ENCODE measurements at regions not wholly inside any gene's neighbourhood (a gene's known extent, or its start where the extent isn't known, plus 50 kb on each side); places are given as distances from the start of the nearest gene placed in this dataset.
"Not testable (repeated sequence)": the region's sequence is repeated elsewhere in the genome, so short reads cannot be mapped to it uniquely, and the experiment has no call there.

DNA sequence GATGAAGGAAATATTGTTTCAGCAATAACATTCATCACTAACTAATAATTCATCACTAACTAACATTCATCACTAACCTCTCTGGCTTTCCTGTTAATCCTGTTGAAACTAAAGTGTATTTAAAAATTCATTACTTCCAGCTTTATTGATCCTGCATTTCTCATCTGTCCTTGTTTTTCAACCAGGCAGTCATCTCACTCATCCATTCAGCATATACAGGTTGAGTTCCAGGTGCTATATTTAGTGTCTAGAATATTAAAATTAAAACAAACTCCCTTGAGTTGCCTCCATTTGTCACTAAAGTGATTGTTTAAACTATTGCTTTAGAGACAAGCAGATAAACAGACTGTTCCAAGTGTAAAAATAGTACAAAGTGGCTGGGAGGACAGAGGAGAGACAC lies 58.1 kb downstream of the ATXN7L3B start:
- no peak for DNase-seq (ENCODE audit: extremely low read depth, low read depth, low spot score)

DNA sequence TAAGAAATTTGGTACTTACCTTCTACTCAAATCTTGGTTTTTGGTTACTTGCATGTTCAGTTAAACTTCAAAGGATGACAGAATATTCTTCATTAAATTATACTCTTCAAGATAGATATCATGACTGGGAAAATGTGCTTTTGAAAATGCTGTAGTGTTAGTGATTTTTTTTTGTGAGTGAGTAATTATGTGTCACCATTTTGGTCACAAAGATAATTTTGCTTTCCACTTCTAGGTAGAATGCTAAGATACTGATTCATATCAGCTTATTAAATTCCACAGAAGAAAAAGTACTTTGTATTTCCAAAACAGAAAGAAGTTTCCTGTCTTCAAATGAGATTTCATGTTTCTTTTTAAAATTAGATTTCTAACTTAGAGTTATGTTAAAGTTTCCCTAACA lies 61.2 kb downstream of the ATXN7L3B start:
- DNase-seq (ENCODE audit: extremely low read depth, low read depth, low spot score): no peak

DNA sequence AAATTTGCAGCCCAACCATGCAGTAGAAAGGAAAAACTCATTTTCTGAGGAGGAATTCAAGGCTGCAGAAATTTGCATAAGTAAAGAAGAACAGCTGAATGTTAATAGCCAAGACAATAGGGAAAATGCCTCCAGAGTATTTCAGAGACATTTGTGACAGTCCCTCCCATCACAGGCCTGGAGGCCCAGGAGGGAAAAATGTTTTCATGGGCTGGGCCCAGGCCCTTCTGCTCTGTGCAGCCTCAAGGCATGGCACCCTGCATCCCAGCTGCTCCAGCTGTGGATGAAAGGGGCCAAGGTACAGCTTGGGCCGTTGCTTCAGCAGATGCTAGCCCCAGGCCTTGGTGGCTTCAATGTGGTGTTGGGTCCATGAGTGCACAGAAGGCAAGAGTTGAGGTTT lies 62.3 kb downstream of the ATXN7L3B start:
- DNase-seq (ENCODE audit: extremely low read depth, low read depth, low spot score): no peak

DNA sequence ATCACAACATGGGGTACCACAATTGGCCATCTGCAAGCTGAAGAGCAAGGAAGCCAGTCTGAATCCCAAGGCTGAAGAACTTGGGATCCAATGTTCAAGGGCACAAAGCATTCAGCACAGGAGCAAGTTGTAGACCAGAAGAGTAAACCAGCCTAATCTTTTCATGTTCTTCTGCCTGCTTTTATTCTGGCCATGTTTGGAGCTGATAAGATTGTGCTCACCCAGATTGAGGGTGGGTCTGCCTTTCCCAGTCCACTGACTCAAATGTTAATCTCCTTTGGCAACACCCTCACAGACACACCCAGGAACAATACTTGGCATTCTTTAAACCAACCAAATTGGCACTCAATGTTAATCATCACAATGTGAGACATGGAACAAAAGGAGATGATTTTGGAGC lies 63.2 kb downstream of the ATXN7L3B start:
- not testable (repeated sequence) for DNase-seq (ENCODE audit: extremely low read depth, low read depth, low spot score)

DNA sequence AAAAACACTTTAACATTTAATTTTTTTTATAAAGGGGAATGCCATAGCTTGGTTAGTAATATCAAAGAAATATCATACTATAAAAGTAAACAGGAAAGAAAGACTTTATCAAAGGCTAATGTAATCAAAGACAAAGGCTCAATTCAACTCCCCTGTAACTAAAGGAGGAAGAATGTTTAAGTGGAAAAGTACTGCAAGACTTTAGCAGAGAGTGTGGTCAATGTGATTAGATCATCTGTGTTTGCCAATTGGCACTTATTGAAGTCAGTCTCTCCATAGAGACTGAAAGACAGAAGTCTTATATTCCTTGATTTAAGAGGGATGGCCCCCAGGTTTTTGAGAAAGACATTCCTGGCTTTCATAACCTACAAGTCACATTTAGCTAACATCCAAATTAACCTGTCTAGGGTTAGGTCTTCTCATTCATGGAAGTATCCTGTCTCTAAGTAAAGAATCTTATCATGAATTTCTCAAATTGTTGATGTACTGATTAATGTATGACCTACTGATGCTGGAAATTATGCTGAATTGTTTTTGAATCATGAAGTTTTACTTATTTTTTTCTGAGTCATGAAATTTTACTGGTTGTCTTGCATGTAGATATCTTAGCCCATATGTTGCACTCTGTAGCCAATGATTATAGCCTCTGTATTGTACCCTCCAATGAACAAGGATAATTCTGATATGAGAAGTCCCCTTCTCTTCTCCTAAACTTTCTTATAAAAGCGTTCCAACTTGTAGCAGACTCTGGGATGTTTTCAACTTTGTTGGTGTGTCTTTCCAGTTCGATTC lies 65.4 kb downstream of the ATXN7L3B start:
- DNase-seq (ENCODE audit: extremely low read depth, low read depth, low spot score): no peak

DNA sequence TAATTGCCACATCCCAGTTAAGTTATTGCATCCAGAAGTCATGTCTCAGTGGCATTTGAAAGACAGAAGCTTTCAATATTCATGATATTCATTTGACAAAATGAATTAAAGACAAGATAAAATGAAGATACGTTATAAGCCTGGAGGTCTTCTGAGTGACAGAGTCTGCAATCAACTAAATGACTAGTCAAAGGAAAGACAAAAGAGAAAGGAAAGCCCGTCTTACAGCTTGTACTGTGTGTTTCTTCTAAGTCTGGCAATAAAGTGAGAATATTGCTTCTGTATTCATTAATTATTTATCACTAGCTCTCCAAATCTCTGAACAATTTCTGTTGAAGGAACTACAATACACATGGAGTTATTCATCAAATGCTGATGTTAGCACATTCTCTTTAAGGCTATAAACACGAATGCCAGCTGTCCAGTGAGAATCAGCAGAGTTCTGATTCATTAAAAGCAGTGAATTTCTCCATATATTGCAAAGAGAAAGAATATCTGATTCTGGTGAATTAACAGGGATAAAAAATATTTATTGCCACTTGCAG lies 70.7 kb downstream of the ATXN7L3B start:
- DNase-seq (ENCODE audit: extremely low read depth, low read depth, low spot score): no peak

DNA sequence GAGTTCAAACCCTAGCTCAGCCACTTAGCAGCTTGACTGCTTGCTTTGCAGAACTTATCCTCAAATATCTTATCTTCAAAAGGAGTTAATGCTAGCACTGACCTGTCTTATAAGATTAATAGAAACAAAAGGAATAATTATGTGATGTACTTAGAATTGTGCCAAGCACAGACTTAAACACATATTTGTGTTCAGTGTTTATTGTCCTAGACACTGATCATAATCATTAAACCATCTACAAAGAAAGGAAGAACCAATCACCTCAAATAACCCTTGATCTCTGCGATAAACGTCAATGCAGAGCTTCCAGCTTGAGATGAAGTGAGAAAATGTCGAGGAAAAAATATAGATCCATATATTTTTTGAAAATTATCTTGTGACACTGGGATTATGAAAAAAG lies 73.1 kb downstream of the ATXN7L3B start:
- no peak for DNase-seq (ENCODE audit: extremely low read depth, low read depth, low spot score)

DNA sequence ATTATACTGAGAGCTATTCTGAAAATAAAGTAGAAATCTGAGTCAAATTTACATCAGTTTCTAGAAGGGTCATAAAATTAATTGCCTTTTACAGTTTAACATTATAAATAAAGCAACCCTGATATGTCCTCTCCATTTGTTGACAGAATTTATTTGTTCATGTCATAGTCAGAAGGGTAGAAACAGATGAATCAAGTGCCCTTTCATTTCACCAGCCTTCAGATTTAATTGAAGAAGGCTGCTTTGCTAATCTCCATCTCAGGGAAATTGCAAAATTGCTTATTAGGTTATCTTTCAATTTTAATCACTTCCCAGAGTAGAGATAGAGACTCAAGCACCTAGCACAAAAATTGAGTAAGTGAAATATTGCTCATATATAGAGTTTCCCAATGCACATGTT lies 76.8 kb downstream of the ATXN7L3B start:
- DNase-seq (ENCODE audit: extremely low read depth, low read depth, low spot score): no peak

DNA sequence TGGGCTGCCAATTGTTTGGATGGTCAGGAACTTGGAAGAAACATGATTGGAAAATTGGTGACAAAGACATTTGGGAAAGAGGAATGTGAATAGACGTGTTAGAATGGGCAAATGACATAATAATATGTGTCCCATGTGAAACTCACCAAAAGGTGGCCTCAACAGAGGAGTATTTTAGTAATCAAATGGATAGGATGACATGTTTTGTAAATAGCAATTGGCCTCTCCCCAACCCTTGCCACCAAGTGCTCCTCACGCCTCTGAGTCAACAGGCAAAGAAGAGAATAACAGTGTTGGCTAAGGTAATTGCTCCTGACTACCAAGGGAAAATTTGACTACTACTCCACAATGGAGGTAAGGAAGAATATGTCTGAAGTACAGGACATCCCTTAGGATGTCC lies 81.4 kb downstream of the ATXN7L3B start:
- no peak for DNase-seq (ENCODE audit: extremely low read depth, low read depth, low spot score)

DNA sequence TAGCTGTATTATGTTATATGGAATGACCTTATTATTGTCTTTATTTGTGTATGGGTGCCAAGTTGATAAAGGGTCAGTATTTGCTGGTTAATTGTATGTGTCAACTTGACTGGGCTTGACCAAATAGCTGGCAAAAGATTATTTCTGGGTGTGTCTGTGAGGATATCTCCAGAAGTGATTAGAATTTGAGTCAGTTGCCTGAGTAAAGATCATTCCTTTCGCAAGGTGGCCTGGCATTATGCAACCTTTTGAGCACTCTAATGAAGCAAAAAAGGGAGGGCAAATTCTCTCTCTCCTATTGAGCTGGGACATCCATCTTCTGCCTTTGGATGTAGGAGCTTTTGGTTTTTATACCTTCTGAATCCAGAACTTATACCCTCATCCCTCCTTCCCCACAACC lies 82.2 kb downstream of the ATXN7L3B start:
- DNase-seq (ENCODE audit: extremely low read depth, low read depth, low spot score): no peak

DNA sequence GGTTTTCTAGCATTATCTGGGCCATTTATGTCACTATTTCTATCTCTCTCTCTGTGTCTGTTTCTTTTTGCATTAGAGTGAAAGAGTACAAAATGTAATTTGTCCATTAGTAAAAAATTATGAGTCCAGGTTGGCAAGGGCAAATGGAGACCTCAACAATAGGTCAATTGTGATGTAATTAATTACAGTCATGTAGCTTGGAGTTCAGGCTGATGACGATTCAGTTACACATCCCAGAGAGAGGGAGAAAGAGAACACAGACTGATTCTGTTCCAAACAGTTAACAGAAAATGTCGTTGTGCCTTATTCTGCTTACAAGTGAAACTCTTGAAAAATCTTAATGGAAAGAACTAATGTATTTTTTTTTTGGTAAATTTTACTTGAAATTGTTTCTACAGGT lies 83.3 kb downstream of the ATXN7L3B start:
- no peak for DNase-seq (ENCODE audit: extremely low read depth, low read depth, low spot score)

DNA sequence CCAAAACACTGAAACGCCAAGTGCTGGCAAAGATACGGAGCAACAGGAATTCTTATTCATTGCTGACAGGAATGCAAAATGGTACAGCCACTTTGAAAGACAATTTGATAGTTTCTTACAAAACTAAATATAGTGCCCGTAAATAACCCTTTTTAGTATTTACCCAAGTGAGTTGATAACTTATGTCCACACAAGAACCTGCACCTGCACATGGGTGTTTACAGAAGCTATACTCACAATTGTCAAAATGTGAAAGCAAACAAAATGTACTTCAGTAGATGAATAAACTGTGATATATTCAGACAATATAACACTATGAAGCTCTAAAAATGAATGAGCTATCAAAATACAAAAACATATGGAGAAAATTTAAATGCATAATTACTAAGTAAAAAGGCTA lies 86.6 kb downstream of the ATXN7L3B start:
- no peak for DNase-seq (ENCODE audit: extremely low read depth, low read depth, low spot score)

DNA sequence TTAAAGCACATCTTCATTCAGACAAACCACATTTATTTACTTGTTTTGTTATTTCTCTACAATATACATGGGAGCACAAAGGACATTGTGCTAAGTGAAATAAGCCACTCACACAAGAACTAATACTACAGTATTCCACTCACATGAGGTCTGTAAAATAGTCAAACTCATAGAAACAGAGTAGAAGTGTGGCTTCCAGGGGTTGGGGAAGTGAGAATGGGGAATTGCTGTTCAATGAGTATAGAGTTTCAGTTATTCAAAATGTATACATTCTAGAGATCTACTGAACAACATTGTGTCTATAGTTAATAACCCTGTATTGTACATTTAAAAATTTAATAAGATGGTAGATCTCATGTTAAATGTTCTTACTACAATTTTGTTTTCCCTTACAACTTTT lies 88.8 kb downstream of the ATXN7L3B start:
- DNase-seq (ENCODE audit: extremely low read depth, low read depth, low spot score): no peak

DNA sequence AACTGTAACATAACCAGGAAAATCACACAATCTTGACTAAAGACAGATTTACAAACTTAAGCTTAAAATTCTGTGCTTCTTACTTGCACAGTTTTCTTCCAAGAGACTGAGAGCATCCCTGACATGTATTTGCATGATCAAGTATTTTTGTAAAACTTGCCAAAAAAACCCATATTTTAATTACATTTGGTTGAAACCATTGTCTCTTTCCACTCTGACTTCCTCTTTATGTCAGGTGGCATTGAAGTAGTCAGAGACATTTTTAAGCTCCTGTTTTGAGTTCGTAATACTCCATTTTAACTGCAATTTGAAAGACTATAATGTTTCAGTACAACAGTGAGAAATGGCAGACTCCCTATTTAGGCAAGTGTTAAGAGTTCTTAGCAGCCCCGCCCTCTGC lies 103.6 kb downstream of the ATXN7L3B start:
- DNase-seq (ENCODE audit: extremely low read depth, low read depth, low spot score): no peak

DNA sequence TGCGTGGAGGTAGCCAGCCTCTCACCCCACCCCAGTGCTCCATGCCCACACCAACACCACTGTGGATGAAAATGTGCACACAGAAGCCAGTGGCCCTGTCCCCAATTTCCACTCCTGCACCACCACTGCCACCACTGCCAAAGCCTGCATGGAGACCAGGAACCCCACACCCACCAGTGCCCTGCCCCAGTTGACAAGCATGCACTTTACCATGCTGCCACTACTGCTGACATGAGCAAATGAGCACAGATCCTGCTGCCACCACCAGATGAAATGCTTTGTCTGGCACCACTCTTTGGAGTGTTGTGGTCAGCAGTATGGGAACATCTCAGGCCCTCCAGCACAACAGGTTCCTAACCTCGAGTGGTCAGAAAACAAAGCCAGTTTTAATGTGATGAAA lies 104.1 kb downstream of the ATXN7L3B start:
- DNase-seq (ENCODE audit: extremely low read depth, low read depth, low spot score): no peak

DNA sequence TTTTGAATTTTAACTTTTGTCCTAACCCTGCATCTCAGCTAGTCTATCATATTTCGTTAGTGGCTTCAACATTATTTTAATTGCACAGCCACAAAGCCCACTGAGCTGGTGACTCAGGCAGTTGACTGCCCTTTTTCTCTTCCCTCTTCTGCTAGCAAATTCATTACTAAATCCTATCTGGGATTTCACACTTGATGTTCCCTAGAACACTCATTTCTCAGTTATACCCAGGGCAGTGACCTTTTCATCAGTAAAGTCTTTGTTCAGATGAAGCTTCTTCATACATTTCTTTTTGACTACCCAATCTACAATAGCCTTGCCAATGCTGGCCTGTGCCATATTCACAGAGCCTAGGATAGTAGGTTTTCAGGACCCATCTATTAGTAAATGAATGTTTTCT lies 107.0 kb downstream of the ATXN7L3B start:
- no peak for DNase-seq (ENCODE audit: extremely low read depth, low read depth, low spot score)

DNA sequence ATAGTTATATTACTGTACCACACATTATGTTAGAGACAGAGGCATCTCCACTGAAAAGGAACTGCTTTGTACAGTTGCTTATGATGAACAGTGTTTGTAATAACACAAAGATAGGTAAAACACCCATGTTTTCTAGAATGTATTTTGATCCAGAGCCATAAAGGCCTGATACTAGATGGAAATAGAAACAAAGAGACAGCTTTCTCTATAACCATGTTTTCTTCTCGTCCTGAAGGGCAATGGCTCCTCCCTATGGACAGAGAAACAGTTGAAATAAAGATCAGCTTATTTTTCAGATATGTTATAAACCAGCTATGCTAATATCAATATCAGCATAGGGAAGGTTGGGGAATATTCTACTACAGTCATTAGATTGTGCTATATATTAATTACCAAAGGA lies 109.2 kb downstream of the ATXN7L3B start:
- DNase-seq (ENCODE audit: extremely low read depth, low read depth, low spot score): no peak

DNA sequence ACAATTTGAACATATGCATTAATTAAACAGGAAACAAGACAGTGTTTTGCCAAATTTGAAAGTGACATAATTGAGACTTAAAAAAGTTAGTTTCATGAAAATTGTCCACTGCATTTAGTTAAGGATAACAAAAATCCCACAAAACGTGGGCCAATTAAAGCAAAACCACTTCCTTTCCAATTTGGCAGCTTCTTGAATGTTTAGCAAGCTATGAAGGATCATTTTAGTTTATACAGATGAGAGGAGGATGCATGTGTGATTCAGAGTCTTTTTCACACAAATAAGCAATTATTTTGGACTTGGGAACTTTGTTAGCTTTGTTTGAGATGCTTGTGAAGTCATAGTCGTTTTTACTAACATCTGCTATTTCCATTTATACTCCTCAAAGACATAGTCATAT lies 109.6 kb downstream of the ATXN7L3B start:
- no peak for DNase-seq (ENCODE audit: extremely low read depth, low read depth, low spot score)

DNA sequence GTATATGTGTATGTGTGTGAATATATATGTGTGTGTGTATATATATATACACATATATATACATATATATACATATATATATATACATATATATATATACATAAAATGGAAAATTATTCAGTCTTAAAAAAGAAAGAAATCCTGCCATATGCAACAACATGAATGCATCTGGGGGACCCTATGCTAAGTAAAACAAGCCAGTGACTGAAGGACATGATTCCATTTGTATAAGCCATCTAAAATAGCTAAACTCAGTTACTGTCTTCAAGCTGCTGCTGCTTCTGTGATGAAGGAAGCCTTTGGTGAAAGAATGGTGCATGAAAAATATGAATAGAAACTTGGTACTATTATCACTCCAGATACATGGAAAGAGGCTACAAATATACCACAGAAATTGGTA lies 118.6 kb downstream of the ATXN7L3B start:
- DNase-seq (ENCODE audit: extremely low read depth, low read depth, low spot score): no peak

DNA sequence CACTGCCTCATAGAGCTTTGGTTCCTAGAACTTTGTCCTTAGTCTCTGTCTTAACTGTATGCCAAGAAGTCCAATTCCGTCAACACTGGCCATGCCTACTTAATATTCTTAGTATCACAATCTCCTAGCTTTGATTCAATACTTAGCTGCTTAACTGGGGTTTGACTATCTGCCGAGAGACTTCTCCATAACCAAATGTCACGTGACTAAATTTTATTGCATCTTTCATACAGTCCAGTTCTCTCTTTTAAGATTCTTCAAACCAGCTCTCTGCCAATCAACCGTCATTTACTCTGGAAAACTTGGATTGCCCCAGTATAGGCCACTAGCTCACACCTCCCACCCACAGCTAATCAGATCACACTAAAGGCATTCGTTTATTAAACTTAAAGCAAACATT lies 122.8 kb downstream of the ATXN7L3B start:
- DNase-seq (ENCODE audit: extremely low read depth, low read depth, low spot score): no peak

DNA sequence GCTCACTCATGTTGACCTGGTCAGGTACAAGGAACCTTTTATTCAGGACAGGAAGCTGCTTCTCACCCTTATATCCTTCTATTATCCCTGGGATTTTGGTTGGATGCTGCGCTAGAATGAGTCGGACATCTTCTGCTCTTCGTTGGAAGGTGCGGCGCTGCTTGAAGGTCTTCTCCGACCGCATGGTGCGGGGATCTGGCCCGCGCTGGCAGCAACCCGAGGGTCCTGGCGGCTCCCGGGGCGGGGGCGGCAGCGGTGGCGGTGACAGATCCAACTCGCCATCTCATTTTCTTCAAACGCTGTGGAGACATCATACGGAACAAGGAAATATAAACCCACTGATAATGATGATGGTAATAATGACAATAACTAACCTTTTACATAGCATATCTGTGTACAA lies 126.3 kb downstream of the ATXN7L3B start:
- no peak for DNase-seq (ENCODE audit: extremely low read depth, low read depth, low spot score)

DNA sequence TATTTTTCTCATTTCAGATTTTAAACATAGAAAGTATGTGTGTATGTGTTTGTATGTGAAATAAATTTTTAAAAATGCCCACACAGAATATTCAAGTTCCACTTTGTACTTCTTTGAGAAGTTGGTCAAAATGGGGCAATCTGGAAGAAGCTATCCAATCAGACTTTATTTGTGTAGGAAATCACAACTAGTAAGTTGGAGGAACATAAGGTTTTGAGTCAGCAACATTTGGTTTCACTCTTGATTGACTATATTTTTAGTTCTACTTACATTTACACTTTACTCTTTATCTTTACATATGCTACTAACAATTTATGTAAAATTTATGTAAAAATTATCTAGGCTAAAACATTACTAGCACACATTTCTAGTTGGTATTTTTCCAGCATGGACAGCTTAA lies 128.1 kb downstream of the ATXN7L3B start:
- DNase-seq (ENCODE audit: extremely low read depth, low read depth, low spot score): no peak

DNA sequence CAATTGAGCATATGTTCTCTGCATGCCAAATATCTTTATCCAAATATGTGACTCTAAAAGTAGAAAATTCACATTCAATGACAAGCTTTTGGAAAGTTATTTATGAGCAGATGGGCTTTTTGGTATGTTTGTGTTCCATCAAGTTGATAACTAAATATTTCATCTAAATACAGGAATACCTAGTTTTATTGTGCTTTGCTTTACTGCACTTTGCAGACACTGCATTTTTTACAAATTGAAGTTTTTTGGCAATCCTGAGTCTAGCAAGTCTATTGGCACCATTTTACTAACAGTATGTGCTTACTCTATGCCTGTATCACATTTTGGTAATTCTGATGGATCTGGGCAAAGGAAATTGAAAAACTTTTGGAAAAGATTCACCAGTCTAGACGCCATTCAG lies 133.8 kb downstream of the ATXN7L3B start:
- DNase-seq (ENCODE audit: extremely low read depth, low read depth, low spot score): no peak

Data from glomerular endothelial cell (primary cell).